HFF-Myc (cell line): ENCODE measurements at regions not wholly inside any gene's neighbourhood (a gene's known extent, or its start where the extent isn't known, plus 50 kb on each side); places are given as distances from the start of the nearest gene placed in this dataset.

Experiments used
- DNase-seq: peaks from one replicate; pipeline ENCODE4 v3.0.0-alpha.2; 2011; ENCODE audit warnings: low read depth; ENCODE audit errors: extremely low read depth
- H3K4me3 ChIP-seq: replicated peaks from 2 replicates; pipeline ENCODE4 v1.5.1; 2011; ENCODE audit warnings: low read depth, mild to moderate bottlenecking, control low read depth, low read length
- TF ChIP-seq, protein P1 (sequence below): IDR thresholded peaks from 2 replicates; pipeline ENCODE4 v1.5.1; 2012; ENCODE audit warnings: mild to moderate bottlenecking, low read depth, low read length, control low read depth; ENCODE audit errors: missing control alignments

DNA sequence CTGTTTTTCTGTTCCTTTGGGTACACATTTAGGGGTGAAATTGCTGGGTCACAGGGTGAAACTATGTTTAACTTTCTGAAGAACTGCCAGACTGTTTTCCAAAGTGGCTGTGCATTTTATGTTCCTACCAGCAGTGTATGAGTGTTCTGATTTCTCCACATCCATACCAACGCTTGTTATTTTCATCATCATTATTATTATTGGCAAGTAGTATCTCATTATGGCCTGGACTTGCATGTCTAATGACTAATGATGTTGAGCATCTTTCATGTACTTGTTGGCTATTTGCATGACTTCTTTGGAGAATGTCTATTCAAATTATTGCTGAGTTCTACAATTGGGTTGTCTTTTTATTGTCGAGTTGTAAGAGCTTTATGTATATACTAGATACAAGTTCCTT is 321.8 kb upstream of the HTR2A start:
- TF ChIP-seq, protein P1, sequence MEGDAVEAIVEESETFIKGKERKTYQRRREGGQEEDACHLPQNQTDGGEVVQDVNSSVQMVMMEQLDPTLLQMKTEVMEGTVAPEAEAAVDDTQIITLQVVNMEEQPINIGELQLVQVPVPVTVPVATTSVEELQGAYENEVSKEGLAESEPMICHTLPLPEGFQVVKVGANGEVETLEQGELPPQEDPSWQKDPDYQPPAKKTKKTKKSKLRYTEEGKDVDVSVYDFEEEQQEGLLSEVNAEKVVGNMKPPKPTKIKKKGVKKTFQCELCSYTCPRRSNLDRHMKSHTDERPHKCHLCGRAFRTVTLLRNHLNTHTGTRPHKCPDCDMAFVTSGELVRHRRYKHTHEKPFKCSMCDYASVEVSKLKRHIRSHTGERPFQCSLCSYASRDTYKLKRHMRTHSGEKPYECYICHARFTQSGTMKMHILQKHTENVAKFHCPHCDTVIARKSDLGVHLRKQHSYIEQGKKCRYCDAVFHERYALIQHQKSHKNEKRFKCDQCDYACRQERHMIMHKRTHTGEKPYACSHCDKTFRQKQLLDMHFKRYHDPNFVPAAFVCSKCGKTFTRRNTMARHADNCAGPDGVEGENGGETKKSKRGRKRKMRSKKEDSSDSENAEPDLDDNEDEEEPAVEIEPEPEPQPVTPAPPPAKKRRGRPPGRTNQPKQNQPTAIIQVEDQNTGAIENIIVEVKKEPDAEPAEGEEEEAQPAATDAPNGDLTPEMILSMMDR: no peak
- no peak overlapping the region for H3K4me3 ChIP-seq

GRCh38 chr13:47216176-47216822 is 319.4 kb upstream of the HTR2A start:
- TF ChIP-seq, protein P1: no peak
- no peak overlapping the region for H3K4me3 ChIP-seq
- DNase-seq: peak; percentile 27

More for the DNA sequence above, 321.8 kb upstream of the HTR2A start:
- no peak for DNase-seq

DNA sequence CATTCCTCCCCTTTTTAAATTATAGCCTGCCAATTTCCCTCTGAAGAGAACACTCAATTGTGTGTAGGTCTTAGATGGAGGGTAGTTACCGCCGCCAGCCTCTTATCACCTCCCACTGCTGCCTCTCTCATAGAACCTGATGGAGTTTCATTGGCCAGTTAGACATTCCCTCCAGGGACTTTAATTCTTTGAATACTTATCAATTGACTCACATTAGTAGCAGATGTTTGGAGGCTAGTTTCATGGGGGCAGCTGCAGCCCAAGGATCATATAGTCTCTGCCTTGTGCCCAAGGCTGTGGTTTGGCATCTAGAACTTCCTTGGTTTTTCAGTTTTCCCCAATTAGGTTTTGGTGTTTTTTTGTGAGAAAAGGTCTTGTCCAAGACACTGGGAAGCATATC is 318.9 kb upstream of the HTR2A start:
- peak; percentile 86 for DNase-seq
- TF ChIP-seq, protein P1: no peak
- no peak overlapping the region for H3K4me3 ChIP-seq

- no peak overlapping the region for H3K4me3 ChIP-seq
- no peak for DNase-seq
- TF ChIP-seq, protein P1: no peak
Measured at GRCh38 chr13:47213047-47213446, 316.2 kb upstream of the HTR2A start.

DNA sequence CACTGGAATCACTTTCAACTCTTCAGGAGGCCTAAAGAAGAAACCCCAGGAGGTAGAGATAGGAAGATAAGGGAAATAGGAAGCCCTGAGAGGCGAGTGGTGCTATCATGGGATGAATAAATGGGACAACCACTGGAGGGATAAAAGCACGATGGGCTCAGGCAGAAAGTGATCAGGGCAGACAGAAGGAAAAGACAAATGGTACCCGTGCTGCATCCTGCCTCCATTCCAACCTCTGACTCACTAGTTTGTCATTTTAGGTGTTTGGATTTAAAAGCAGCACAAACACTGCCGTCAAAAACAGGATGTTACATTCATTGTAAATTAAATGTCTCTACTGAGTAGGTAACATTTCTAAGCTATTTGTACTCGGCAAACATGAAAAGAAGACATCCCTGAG is 314.3 kb upstream of the HTR2A start:
- no peak overlapping the region for H3K4me3 ChIP-seq
- peak; percentile 26 for DNase-seq
- TF ChIP-seq, protein P1: no peak

- no peak overlapping the region for H3K4me3 ChIP-seq
- TF ChIP-seq, protein P1: no peak
- DNase-seq: no peak
Measured at GRCh38 chr13:47206111-47206510, 309.3 kb upstream of the HTR2A start.
